NAMALWA (cell line): ENCODE measurements at regions not wholly inside any gene's neighbourhood (a gene's known extent, or its start where the extent isn't known, plus 50 kb on each side); places are given as distances from the start of the nearest gene placed in this dataset.
A peak's percentile ranks its signal among the peaks of the same experiment; 100 is the strongest.

Experiments used
- DNase-seq: peaks from one replicate; pipeline ENCODE4 v3.0.0-alpha.2; 2015; ENCODE audit warnings: low spot score

DNA sequence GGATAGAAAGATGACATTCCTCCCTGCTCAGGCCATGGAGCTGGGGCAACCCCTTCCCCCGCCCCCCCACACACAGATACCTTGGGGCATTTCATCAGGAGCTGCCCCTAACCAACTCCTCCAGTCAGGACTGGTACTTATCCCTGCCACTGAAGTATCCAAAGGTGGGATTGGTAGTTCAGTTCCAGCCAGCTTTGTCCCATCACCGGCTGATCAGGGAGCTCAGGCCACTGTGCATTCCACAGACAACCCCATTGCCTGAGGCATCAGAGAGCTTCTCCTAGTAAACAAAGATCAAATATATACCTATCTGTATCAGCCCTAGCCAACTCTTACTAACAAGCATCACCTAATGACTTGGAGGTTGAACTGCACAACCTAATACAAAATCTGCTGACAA, 218.2 kb upstream of the FMR1 start:
- DNase-seq = no peak

DNA sequence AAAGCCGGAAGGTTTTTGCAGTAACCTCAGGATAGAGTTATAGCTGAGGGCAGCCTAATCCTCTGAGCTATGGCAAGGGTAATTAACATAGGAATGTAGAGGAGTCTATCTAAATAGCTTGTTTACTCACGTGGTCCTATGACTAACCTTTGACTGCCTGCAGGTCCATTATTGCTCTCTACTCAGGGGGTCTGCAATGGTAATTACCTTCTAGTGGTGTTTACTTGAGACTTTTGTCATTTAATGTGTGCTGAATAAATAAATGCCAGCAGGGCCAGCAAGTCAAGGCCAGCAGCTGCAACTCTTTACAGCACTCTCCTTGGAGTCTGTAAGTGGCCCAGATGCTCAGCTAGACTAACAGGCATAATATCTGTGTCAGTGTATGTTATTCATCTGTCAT, 212.7 kb upstream of the FMR1 start:
- DNase-seq = no peak

DNA sequence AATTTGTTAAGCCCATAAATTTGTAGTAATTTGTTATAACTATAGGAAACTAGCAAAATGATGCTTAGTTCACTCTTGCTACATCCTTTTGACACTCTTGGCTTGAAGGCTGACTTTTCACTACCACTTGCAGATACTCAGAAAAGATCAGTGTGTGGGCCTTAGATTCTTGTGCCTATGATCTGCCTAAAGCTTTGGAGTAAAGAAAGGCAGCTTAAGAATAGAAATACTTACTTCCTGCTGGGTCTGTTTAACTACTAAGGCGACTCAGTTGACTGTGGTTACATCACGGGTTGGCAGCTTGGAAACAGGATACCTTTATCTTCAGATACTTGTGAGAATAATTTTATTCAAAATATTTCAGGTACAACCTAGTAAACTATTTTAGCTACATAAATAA, 201.4 kb upstream of the FMR1 start:
- no peak for DNase-seq

DNA sequence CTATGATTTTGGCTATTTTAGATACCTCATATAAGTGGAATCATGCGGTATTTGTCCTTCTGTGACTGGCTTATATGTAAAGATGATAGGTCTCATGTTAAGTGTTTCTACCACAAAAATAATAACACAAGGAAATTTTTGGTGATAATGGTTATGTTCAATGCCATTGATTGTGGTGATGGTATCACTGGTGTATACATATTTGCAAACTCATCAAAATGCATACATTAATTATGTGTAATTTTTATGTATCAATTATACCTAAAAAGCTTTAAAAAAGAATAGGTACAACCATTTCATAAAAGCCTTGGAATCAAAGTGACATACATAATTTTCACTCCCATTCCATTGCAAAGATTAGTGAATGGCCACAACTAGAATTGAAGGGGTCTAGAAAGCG, 178.3 kb upstream of the FMR1 start:
- no peak for DNase-seq

DNA sequence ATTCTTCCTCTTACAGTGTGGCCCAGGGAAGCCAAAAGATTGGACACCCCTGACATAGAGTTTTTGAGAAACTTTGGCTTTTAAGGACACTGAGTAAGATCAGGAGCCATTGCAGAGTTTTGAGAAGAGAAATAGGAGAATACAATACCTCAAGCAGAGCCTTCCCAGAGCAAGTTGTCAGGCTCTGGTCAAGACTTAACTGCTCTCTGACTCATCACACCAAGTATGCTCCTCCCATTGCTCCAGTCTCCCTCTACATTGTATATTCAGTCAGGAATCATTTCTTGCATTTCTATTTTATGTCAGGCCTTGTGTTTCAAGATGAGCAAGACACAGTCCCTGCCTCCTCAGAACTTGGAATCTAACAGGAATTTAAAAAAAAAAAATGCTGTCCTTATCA, 176.4 kb upstream of the FMR1 start:
- DNase-seq = no peak

DNA sequence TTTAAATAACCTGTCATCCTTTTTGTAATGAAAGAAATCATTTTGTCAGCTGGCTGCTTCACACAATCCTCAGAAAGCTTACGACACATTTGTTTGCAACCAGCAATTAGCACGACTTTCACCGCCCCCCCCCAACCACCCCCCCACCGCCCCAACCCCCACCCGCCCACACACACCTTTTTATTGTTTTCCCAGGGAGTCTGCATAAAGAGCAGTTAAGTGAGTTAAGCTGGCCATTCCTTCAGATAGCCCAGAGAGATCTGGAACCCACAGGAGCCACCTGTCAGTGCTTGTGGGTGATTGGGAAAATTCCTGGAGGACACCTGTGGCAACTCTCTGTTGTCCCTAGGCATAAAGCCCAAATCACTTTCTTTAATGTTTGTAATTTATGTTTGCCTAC, 175.7 kb upstream of the FMR1 start:
- DNase-seq = no peak

DNA sequence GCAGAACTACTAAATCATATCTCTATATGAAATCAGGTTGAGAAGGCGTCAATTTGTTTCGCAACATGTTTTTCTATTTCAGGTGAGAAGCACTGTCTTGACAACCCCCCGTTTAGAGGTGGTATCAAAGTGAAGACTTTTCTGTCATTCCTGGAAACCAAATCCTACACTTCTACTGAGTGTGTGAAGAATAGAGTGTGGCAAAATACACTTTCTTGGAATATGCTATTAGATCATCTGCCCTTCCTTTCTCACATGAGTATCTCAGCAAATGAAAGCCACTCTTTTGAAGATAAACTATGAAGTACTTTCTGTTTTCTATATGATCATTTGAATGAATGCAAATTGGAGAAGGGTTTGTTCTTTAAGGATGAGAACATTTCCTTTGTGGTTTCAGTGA, 174.0 kb upstream of the FMR1 start:
- DNase-seq = no peak

DNA sequence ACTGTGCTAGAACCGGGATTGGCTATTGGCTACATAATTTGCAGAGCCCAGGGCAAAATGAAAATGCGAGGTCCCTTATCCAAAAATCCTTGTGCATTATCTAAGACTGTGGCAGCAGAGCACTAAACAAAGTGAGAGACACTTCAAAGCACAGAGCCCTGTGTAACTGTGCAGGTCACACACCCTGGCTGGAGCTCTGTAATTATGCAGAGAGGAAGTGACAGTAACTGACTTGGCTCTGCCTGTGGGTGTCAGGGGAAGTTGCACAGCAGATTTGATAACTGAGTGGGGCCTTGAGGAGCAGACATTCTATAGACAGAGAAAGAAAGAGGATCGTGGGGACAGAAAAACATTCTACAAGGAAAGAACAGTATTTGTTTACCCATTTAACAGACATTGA, 173.5 kb upstream of the FMR1 start:
- DNase-seq = no peak

DNA sequence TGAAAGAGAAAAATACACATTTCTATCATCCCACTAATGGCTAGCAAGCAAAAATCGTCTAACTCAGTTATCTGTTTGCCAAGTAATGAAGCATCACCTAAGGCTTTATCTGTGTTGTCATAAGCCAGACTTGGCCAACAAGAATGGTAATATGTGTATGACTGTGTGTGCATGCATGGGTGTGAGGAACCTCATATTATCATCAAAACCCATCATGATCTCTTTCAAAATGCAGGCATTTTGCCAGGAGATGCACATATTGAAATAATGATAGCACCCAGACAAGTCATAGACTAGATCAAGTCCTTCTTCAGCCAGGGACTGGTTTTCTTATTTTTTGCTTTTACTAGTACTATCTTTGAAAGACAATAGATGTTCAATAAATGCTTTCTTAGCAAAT, 172.5 kb upstream of the FMR1 start:
- DNase-seq = no peak

DNA sequence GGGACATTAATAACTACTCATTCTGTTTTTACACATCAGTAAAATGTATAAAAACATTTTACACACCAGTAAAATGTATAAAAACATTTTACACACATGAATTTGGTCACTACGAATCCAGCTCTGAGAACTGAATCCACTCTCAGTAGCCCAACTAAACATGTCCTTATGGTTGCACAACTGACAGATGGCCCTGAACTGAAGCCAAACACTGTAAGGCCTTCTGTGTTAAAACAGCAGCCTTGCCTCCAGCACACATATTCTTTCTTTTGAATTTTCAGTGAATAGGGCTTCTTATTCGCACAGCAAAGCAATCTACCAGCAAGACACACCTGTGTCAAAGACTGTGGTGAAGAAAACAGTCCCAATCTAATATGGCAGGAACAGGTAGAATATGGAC, 169.9 kb upstream of the FMR1 start:
- DNase-seq = no peak

DNA sequence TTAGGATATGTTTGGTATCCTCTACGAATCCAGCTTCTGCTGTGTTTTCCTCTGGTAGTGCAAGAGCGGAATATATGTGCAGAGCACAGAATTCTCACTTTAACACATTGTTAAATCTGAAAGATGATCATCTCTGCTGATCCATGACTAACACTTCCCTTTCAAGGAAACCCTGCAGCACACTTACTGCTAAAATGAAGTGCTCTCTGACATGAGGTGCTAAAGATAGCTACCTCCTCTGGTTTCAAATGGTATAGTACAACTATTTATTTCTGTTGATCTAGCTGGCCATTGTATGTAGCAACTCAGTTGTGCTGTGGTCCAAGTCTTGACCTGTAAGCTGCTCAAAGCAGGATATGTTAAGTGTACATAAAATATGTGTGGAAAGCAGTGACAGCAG, 162.4 kb upstream of the FMR1 start:
- DNase-seq = no peak

DNA sequence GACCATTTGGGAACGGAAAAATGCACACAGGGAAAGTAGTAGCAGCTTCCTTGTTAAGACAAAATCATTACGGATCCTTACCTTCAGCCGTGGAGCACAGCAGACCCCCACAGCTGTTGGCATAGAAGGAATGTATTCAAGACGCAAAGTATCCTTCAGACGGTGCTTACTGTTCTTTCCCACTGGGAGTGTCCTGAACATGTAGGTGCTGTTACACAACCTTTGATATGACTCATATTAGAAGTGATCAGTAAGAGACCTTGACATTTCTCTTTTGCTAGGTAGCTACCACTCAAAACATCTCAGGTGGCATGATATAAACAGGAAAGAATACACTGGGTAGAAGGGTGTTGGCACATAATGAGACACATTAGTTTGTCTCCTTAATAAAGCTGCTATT, 154.0 kb upstream of the FMR1 start:
- DNase-seq = no peak

DNA sequence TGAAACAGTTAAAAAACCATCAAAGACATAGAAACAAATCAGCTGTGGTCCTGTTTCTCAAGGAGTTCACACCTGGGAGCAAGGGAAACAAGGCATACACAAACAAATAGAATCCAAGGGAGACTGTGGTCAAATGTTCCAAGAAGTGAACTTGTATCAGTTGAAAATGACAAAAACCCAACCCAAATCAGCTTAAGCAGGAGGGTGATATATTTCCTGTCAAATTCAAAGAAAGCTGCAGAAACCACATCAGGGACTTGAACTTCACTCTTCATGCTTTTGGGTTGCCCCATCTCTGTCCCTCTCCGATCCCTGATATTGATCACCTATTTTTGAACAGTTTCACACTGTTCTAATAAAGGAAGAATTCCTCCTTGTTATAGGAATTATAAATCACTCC, 148.6 kb upstream of the FMR1 start:
- DNase-seq = no peak

DNA sequence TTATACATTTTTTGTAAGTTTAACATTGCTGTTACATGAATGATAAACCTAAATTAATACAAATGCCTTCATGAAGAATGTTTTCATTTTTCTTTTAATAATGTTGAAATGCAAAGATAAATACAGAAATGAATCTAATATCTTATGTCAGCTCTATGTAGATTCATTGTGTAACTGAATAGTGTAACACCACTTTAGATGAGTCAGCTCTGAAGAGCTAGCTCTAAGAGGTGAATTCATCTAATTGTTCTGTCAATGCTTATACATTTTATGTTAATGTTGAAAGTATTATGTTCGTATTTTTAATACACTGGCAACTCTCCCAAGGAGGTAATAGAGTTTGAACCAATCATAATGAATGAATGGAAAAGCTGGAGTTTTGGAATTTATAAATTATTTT, 146.9 kb upstream of the FMR1 start:
- DNase-seq = no peak

DNA sequence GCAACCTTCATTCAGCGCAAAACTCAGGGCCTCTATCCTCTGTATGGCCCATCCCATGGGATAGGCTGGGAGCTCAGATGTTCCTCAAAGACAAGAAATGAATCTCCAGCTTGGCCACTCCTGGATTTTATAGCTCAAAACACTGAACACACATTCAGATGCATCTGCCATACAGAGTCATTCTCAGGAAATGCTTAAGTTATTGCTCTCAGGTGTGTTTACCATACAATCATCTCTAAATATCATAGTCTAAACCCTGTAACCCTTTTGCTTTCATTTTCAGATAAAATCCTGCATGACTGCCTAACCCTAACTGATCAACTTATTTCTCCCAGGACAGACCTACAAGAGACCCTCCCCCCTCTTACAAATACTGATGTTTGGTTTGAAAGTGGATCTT, 140.9 kb upstream of the FMR1 start:
- no peak for DNase-seq

DNA sequence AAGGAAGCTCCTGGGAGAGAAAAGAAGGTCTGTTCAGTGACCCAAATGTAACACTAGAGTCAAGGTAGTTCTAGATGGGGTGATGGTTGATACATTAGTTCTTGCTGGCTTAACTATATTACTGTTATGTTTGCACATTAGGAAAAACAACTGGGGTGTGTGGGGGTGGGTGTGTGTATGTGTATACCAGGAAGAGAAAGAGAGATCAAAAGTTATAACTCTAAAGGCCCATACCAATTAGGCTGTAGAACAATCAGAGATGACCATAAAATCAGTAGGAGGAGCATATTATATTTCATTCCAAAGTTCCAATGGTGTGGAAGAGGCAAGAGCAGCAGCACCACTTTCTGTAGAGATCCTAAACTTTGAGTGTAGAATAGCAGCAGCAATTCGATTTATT, 134.7 kb upstream of the FMR1 start:
- DNase-seq = no peak

DNA sequence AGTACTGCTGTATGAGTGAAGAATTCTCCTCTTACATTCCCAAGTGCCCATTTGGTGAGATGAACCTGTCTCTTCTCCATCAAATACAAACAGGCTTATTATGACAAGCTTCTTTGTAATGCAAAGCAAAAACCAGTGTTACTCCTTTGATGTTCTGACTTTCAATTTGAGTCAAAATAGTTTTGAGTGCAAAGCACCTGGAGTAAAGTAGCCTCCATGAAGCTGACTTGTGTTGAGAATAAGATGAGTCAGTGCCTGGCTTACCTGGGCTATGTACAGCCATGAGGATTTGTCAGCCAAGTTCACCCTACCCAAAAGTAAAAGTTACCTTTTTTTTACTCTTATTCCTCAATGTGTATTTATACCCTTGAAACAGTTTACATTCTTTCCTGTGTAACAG, 132.5 kb upstream of the FMR1 start:
- DNase-seq = no peak

DNA sequence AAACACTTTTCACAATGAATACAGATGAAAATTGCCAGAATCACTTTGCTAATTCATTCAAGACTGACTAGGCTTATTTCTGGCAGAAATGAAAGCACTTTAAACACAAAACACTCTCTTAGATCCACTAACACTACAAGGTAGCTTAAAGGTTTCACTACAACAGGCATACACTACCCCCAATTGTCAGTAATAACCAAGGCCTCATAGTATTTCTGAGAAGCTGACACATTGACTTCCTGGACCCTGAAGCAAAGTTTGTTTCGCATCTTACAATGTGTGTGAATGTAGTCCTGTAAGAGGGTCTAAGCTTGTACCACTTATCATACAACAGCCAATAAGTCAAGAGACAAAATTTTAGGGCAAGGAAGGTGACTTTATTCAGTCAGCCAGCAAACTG, 129.9 kb upstream of the FMR1 start:
- DNase-seq = no peak

DNA sequence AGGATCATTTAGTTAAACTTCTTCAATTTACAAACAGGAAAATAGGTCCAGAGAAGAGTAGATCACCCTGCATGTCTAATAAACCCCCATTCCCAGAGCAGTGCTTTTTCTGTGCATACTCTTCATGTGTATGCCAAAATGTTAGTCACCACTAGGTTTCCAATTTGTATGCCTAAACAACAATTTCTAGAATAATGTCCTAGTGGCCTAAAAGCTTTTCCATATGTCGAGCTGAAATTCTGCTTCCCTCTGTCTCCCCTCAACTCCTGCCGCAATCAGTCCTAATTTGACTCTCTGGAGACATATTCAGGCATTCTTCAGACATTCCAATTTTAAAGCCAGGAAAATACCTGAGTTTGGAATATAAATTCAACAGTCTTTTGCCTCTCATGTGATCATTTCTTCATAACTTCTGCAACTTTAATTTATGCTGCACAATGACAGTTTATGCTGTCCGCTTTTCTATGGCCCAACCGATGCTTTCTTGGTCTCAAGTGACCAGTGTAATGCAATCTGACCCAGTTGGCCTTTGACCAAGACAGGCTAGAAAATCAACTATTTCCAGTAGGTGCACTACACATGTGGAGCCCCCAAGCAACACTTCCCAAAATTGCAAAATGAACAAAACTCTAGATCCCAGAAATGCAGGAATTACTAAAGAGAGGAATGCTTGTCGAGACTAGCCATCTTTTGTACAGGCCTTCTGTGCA, 122.9 kb upstream of the FMR1 start:
- no peak for DNase-seq

DNA sequence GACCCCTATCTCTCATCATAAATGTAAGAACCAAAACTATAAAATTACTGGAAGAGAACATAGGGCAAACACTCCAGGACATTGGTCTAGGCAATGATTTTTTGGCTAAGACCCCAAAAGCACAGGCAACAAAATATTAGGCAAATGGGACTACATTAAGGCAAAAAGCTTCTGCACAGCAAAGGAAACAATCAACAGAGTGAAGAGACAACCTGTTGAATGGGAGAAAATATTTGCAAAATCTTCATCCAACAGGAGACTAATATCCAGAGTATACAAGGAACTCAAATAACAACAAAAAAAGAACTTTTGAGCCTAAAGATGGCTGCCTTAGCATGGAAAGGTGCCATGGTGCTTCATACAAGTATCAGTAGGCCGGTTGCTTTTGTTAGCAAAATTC, 111.1 kb upstream of the FMR1 start:
- no peak for DNase-seq

DNA sequence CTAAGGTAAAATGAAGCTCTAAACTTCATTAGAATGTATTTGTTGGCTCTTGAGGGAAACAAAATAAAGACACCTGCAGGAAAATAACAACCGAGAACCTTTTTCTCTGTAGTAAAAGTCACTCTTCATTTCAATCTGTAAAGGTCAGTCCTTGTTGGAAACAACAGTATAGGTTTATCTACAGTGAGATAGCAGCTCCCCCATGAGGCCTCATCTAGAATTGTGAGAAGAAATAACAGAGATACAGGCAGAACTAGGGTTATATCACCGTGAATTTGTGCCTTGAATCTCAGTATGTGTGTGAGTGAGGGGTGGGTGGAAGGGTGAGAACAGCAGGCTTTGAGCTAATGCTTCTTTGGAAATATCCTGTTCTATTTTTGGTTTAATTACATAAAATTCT, 107.8 kb upstream of the FMR1 start:
- peak; percentile 47 for DNase-seq

DNA sequence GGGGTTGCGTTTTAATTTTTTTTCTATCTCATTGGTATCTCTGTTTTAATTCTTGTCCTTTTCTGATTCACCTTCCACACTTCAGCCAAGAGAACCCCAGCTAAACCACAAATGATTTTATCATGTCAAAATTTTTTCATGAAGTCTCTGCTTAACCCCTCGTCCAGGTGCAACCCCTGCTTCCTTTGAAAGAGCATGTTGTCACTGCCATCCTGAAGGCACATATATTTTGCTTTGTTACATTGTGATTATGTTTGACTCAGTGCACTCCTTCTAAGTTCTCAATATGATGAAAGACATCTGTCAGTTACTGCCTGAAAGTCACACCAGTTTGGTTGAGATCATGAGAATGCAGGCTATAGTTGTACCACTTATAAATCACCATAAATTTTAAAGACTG, 99.9 kb upstream of the FMR1 start:
- DNase-seq = no peak

DNA sequence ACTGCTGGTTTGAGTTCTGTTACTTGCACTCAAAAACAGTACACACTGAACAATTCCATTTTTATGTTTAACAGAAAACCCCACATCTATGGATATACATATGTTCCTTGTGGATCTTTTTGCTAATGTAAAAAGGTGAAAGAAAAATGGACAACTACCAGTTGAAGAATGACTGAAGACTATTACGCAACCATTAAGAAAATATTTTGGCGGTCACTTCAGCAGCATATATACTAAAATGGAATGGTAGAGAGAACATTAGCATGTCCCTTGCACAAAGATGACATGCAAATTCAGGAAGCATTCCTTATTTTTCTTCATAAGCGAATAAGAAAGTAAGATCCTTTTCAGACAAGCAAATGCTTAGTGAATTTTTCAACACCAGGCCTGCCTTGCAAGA, 84.6 kb upstream of the FMR1 start:
- DNase-seq = no peak

DNA sequence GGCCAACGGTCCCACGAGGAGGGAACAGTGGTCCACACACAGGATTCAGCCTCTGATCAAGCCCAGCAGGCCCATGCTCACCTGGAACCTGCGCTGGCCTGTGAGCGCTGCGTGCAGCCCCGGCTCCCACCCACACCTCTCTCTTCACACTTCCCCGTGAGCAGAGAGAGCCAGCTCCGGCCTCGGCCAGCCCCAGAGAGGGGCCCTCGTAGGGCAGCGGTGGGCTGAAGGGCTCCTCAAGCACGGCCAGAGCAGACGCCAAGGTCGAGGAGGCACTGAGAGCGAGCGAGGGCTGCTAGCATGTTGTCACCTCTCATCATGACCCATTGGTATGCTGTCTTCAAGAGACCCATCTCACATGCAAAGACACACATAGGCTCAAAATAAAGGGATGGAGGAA, 83.0 kb upstream of the FMR1 start:
- no peak for DNase-seq
